NB4 (cell line): ENCODE measurements at regions not wholly inside any gene's neighbourhood (a gene's known extent, or its start where the extent isn't known, plus 50 kb on each side); places are given as distances from the start of the nearest gene placed in this dataset.
"Not testable (repeated sequence)": the region's sequence is repeated elsewhere in the genome, so short reads cannot be mapped to it uniquely, and the experiment has no call there.

ENCODE experiments used
- DNase-seq: peaks from one replicate; pipeline ENCODE4 v3.0.0; 2010; ENCODE audit warnings: low read depth
- H3K4me3 ChIP-seq: one replicate; pipeline ENCODE4 v1.5.1; 2011; ENCODE audit warnings: mild to moderate bottlenecking, low read depth, low read length, moderate library complexity
- MYC ChIP-seq: IDR thresholded peaks from 2 replicates; pipeline ENCODE4 v1.6.1; 2011; ENCODE audit warnings: low read depth, low read length
- POLR2A ChIP-seq: IDR thresholded peaks from 2 replicates; pipeline ENCODE4 v1.6.1; 2011; ENCODE audit warnings: mild to moderate bottlenecking; ENCODE audit not compliant: insufficient read length; ENCODE audit errors: extremely low read depth
- TF ChIP-seq, protein P1 (sequence below): IDR thresholded peaks from 2 replicates; pipeline ENCODE4 v1.6.1; 2011; ENCODE audit warnings: low read depth, low read length
- TF ChIP-seq, protein P2 (sequence below): IDR thresholded peaks from one replicate; pipeline ENCODE4 v1.5.1; 2012; ENCODE audit warnings: low read depth, low read length

DNA sequence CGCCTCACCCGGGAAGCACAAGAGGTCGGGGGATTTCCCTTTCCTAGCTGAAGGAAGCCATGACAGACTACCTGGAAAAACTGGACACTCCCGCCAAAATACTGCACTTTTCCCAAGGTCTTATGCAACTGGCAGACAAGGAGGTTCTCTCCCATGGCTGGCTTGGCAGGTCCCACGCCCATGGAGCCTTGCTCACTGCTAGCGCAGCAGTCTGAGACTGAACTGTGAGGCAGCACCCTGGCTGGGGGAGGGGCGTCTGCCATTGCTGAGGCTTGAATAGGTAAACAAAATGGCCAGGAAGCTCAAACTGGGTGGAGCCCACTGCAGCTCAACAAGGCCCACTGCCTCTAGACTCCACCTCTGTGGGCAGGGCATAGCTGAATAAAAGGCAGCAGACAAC lies 92.1 kb downstream of the C4BPA start:
- not testable (repeated sequence) for H3K4me3 ChIP-seq, DNase-seq

DNA sequence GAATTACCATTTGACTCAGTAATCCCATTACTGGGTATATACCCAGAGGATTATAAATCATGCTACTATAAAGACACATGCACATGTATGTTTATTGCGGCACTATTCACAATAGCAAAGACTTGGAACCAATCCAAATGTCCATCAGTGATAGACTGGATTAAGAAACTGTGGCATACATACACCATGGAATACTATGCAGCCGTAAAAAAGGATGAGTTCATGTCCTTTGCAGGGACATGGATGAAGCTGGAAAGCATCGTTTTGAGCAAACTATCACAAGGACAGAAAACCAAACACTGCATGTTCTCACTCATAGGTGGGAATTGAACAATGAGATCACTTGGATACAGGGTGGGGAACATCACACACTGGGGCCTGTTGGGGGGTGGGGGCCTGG lies 97.5 kb downstream of the C4BPA start:
- H3K4me3 ChIP-seq, DNase-seq: not testable (repeated sequence)

DNA sequence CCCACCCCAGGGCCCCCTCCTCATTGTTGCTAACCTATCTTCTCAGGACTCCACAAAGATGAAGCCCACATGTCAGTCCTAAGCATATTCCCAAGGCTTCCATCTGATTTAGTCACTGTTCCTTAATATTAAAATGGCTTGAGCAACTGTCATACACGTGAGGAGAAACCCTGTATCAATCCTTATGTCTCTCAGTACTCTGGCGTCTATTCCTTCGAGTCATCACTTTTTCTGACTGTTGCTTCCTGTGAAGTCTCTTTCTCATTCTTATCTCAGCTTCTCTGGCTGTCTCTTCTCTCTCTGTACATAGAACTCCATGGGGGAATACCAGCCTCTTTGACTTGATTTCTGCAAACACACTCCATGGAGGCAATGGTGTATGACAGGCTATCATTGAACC lies 98.4 kb downstream of the C4BPA start:
- TF ChIP-seq MYC (no peak), POLR2A (no peak)
- TF ChIP-seq, protein P1, sequence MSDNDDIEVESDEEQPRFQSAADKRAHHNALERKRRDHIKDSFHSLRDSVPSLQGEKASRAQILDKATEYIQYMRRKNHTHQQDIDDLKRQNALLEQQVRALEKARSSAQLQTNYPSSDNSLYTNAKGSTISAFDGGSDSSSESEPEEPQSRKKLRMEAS: no peak
- TF ChIP-seq, protein P2, sequence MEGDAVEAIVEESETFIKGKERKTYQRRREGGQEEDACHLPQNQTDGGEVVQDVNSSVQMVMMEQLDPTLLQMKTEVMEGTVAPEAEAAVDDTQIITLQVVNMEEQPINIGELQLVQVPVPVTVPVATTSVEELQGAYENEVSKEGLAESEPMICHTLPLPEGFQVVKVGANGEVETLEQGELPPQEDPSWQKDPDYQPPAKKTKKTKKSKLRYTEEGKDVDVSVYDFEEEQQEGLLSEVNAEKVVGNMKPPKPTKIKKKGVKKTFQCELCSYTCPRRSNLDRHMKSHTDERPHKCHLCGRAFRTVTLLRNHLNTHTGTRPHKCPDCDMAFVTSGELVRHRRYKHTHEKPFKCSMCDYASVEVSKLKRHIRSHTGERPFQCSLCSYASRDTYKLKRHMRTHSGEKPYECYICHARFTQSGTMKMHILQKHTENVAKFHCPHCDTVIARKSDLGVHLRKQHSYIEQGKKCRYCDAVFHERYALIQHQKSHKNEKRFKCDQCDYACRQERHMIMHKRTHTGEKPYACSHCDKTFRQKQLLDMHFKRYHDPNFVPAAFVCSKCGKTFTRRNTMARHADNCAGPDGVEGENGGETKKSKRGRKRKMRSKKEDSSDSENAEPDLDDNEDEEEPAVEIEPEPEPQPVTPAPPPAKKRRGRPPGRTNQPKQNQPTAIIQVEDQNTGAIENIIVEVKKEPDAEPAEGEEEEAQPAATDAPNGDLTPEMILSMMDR: no peak
- DNase-seq: no peak
- no peak overlapping the region for H3K4me3 ChIP-seq

DNA sequence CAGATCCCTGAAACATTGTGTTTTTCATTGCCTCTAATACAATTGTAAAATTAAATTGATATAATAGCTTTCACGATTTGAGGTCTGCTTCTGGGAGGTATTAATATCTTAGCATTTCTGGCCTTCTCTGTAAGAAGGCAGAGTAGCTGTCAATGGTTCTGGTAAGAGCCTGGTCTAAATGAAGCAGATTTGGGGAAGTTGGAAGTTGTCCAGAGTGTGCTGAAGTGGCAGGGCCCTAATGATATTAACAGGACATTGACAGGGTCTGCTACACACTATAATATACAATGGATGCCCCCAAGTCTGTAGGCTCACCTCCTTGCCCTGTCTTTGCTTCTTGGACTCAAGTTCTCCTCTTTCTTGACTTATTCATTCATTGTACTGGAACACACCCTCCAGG lies 99.5 kb downstream of the C4BPA start:
- H3K4me3 ChIP-seq: no peak overlapping the region
- TF ChIP-seq, protein P1: no peak
- DNase-seq: no peak

DNA sequence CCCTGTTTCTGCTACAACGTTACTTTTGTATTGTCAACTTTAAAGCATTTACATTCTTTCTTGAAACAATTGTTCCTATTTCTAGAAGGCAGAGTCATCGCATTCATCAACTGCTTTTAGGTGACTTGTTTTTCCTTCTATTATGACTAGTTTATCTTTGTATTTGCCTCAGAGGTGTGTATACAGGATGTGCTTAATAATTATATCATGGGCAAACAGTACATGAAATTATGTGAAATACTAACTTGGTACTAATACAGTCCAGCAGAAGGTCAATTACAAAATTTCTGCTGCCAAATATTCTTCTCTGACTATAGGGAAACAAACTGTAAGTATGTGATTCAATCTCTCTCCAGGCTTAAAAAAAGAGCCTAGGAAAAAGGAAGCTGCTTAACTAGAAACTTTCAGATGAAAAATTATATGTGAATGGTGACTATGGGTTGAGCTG lies 101.6 kb downstream of the C4BPA start:
- no peak for DNase-seq
- TF ChIP-seq, protein P2: no peak
- TF ChIP-seq POLR2A (no peak), MYC (no peak)
- TF ChIP-seq, protein P1: no peak
- H3K4me3 ChIP-seq: no peak overlapping the region

DNA sequence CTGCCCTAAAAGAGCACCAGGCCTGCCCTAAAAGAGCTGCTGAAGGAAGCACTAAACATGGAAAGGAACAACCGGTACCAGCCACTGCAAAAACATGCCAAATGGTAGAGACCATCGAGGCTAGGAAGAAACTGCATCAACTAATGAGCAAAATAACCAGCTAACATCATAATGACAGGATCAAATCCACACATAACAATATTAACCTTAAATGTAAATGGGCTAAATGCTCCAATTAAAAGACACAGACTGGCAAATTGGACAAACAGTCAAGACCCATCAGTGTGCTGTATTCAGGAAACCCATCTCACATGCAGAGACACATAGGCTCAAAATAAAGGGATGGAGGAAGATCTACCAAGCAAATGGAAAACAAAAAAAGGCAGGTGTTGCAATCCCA lies 104.7 kb downstream of the C4BPA start:
- H3K4me3 ChIP-seq, DNase-seq: not testable (repeated sequence)

DNA sequence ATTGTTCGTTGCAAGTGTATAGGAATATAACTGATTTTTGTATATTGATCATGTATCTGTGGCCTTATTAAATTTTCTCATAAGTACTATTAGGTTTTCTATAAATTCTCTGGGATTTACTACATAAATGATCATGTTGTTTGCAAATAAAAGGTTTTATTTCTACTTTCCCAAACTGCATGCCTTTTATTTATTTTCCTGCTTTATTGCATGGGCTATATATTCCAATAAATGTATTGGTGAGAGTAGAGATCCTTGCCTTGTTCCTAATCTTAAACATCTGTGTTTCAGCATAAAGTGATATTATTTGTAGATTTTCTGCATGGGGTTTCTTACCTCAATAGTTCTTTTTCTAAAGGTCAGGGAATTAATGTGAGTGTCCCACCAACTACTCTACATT lies 107.0 kb upstream of the CD55 start:
- H3K4me3 ChIP-seq: no peak overlapping the region
- TF ChIP-seq POLR2A (no peak), MYC (no peak)
- TF ChIP-seq, protein P2: no peak
- TF ChIP-seq, protein P1: no peak
- no peak for DNase-seq

DNA sequence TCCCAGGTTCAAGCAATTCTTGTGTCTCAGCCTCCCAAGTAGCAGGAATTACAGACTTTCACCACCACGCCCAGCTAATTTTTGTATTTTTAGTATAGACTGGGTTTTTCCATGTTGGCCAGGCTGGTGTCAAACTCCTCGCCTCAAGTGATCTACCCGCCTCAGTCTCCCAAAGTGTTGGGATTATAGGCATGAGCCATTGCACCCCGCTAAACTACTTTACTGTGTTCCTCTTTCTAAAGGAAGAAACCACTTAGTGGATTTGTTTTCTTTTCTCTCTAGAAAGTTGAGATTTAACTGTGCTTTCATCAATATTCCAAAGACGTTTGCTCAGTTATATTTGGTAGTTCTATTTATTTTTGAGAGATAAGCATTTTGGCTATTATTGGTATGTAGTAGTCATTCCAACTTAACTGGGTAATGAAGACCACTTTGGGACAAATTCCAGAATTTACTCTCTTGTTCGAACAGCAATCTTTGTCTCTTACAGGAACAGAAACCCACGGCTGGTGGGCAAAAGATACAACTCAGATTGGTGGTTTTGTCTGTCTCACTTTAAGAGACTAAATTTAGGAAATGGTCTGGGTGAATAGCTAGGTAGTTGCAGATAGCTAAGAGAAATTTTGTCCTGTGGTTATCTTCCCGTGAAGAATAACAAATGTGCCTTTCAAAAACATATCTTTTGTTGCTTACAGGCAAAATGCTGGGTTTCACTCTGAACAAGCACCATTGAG lies 103.5 kb upstream of the CD55 start:
- H3K4me3 ChIP-seq: no peak overlapping the region
- no peak for DNase-seq
- TF ChIP-seq, protein P2: no peak
- TF ChIP-seq MYC (no peak), POLR2A (no peak)
- TF ChIP-seq, protein P1: no peak
